IMR-90 (cell line): ENCODE measurements at regions not wholly inside any gene's neighbourhood (a gene's known extent, or its start where the extent isn't known, plus 50 kb on each side); places are given as distances from the start of the nearest gene placed in this dataset.

Source experiments
- ATAC-seq: fragments of 200-7000 bp; cut with Tn5 transposase; 2 replicates; pipeline ENCODE4 v1.9.1; 2020; ENCODE audit warnings: low read depth, mild to moderate bottlenecking, moderate library complexity
- BruUV-seq: library from RNA; stranded (reverse); fragments of 400-500 nt; replicated peaks from 2 replicates; lab custom pipeline; 2021; lab: Mats Ljungman, UMichigan
- CTCF ChIA-PET: fragments of 300-600 bp; formaldehyde crosslinking; extraction: SDS; loops from one replicate; lab custom pipeline; 2021; ENCODE audit warnings: antibody characterized with exemption; lab: Yijun Ruan, JAX
- POLR2A ChIA-PET: fragments of 300-600 bp; sonication (Branson Sonifier 250); formaldehyde crosslinking; loops from one replicate; lab custom pipeline; 2022; ENCODE audit warnings: antibody characterized with exemption; ENCODE audit not compliant: unreplicated experiment; lab: Charles Lee
- DNase-seq: peaks from one replicate; pipeline ENCODE4 v3.0.0; 2013
- H2AFZ ChIP-seq: replicated peaks from 2 replicates; pipeline ENCODE3; 2013; ENCODE audit warnings: low read length, mild to moderate bottlenecking; ENCODE audit not compliant: poor library complexity
- H2AK5ac ChIP-seq: 2 replicates; pipeline ENCODE4 v1.6.1; 2013; ENCODE audit warnings: low read depth, low read length, inconsistent platforms
- H2AK9ac ChIP-seq: replicated peaks from 2 replicates; pipeline ENCODE3; 2013; ENCODE audit warnings: mild to moderate bottlenecking, low read depth, low read length, moderate library complexity; ENCODE audit not compliant: poor library complexity
- H2BK120ac ChIP-seq: 2 replicates; pipeline ENCODE4 v1.6.1; 2013; ENCODE audit warnings: low read depth, low read length, inconsistent platforms
- H2BK15ac ChIP-seq: 3 replicates; pipeline ENCODE4 v1.6.1; 2013; ENCODE audit warnings: low read depth, low read length, inconsistent platforms
- H2BK20ac ChIP-seq: 2 replicates; pipeline ENCODE4 v1.6.1; 2013; ENCODE audit warnings: low read depth, mild to moderate bottlenecking, inconsistent platforms, low read length, moderate library complexity
- H2BK5ac ChIP-seq: 2 replicates; pipeline ENCODE4 v1.6.1; 2013; ENCODE audit warnings: mild to moderate bottlenecking, low read depth, low read length, inconsistent platforms; ENCODE audit not compliant: poor library complexity, severe bottlenecking
- H3K14ac ChIP-seq: replicated peaks from 2 replicates; pipeline ENCODE4 v1.6.1; 2013; ENCODE audit warnings: low read depth, low read length, inconsistent platforms
- H3K18ac ChIP-seq: 2 replicates; pipeline ENCODE4 v1.6.1; 2013; ENCODE audit warnings: low read depth, low read length, control low read depth
- H3K23ac ChIP-seq: 2 replicates; pipeline ENCODE4 v1.6.1; 2013; ENCODE audit warnings: low read depth, low read length, inconsistent platforms
- H3K27ac ChIP-seq: 2 replicates; pipeline ENCODE4 v1.5.1; 2013; ENCODE audit warnings: mild to moderate bottlenecking, control low read depth, low read length; ENCODE audit not compliant: insufficient read depth
- H3K27me3 ChIP-seq: 2 replicates; pipeline ENCODE4 v1.6.1; 2013; ENCODE audit warnings: low read length; ENCODE audit not compliant: control insufficient read depth, insufficient read depth
- H3K36me3 ChIP-seq: 2 replicates; pipeline ENCODE4 v1.6.1; 2013; ENCODE audit warnings: low read length, mixed read lengths; ENCODE audit not compliant: control insufficient read depth, insufficient read depth
- H3K4ac ChIP-seq: 2 replicates; pipeline ENCODE4 v1.6.1; 2013; ENCODE audit warnings: low read depth, low read length, inconsistent platforms
- H3K4me1 ChIP-seq: 2 replicates; pipeline ENCODE4 v1.6.1; 2013; ENCODE audit warnings: low read length, mixed read lengths; ENCODE audit not compliant: control insufficient read depth, insufficient read depth
- H3K4me2 ChIP-seq: 2 replicates; pipeline ENCODE4 v1.6.1; 2013; ENCODE audit warnings: low read depth, mild to moderate bottlenecking, control low read depth, low read length, moderate library complexity
- H3K4me3 ChIP-seq: 2 replicates; pipeline ENCODE4 v1.5.1; 2013; ENCODE audit warnings: low read depth, mild to moderate bottlenecking, control low read depth, low read length, moderate library complexity; ENCODE audit not compliant: insufficient read depth
- H3K56ac ChIP-seq: 2 replicates; pipeline ENCODE4 v1.6.1; 2013; ENCODE audit warnings: low read length, inconsistent platforms; ENCODE audit not compliant: insufficient read depth; ENCODE audit errors: extremely low read depth
- H3K79me1 ChIP-seq, 2 experiments: 2 replicates each; pipeline ENCODE4 v1.6.1; 2013; ENCODE audit warnings: low read length in 2 of 2, inconsistent platforms in 1 of 2, low read depth in 1 of 2
- H3K9ac ChIP-seq: 2 replicates; pipeline ENCODE4 v1.6.1; 2013; ENCODE audit warnings: low read depth, low read length, control low read depth
- H3K9me1 ChIP-seq: 2 replicates; pipeline ENCODE4 v1.6.1; 2013; ENCODE audit warnings: low read length, inconsistent platforms; ENCODE audit not compliant: insufficient read depth
- H3K9me3 ChIP-seq: 2 replicates; pipeline ENCODE4 v1.6.1; 2013; ENCODE audit warnings: low read length; ENCODE audit not compliant: control insufficient read depth, insufficient read depth
- H4K20me1 ChIP-seq: 2 replicates; pipeline ENCODE4 v1.6.1; 2013; ENCODE audit warnings: low read length, inconsistent platforms; ENCODE audit not compliant: insufficient read depth
- H4K5ac ChIP-seq: 2 replicates; pipeline ENCODE4 v1.6.1; 2013; ENCODE audit warnings: mild to moderate bottlenecking, low read depth, low read length, control low read depth
- H4K8ac ChIP-seq, 2 experiments: 2 replicates each; pipeline ENCODE4 v1.6.1; 2013; ENCODE audit warnings: low read depth in 2 of 2, low read length in 2 of 2, control low read depth in 1 of 2, inconsistent platforms in 1 of 2
- H4K91ac ChIP-seq: 2 replicates; pipeline ENCODE4 v1.6.1; 2013; ENCODE audit warnings: low read depth, low read length, inconsistent platforms; ENCODE audit not compliant: insufficient read depth
- BHLHE40 ChIP-seq: fragments of 150-350 bp; IDR thresholded peaks from 2 replicates; pipeline ENCODE4 v1.6.1; 2016; ENCODE audit warnings: mild to moderate bottlenecking, low read depth, low read length
- CEBPB ChIP-seq: IDR thresholded peaks from 2 replicates; pipeline ENCODE4 v1.6.1; 2012; ENCODE audit warnings: low read depth, low read length, improper control_type of control experiment
- CHD1 ChIP-seq: IDR thresholded peaks from 2 replicates; pipeline ENCODE4 v1.6.1; 2012; ENCODE audit warnings: low read depth, low read length, improper control_type of control experiment
- FOS ChIP-seq: fragments of 150-350 bp; IDR thresholded peaks from 2 replicates; pipeline ENCODE4 v1.6.1; 2016; ENCODE audit warnings: low read depth, low read length
- MAFK ChIP-seq: IDR thresholded peaks from 2 replicates; pipeline ENCODE4 v1.6.1; 2012; ENCODE audit warnings: low read depth, low read length, improper control_type of control experiment
- MAZ ChIP-seq: IDR thresholded peaks from 2 replicates; pipeline ENCODE4 v1.6.1; 2012; ENCODE audit warnings: low read depth, mild to moderate bottlenecking, low read length, improper control_type of control experiment, moderate library complexity, borderline replicate concordance
- MXI1 ChIP-seq: IDR thresholded peaks from 2 replicates; pipeline ENCODE4 v1.6.1; 2012; ENCODE audit warnings: low read depth, mild to moderate bottlenecking, low read length, moderate library complexity, borderline replicate concordance
- NFE2L2 ChIP-seq: fragments of 150-350 bp; IDR thresholded peaks from 2 replicates; pipeline ENCODE4 v1.6.1; 2016; ENCODE audit warnings: low read depth, mild to moderate bottlenecking, low read length
- POLR2A ChIP-seq: IDR thresholded peaks from 2 replicates; pipeline ENCODE4 v1.6.1; 2012; ENCODE audit warnings: mild to moderate bottlenecking, low read depth, low read length
- RAD21 ChIP-seq: IDR thresholded peaks from 2 replicates; pipeline ENCODE4 v1.6.1; 2012; ENCODE audit warnings: low read length, improper control_type of control experiment
- RCOR1 ChIP-seq: IDR thresholded peaks from 2 replicates; pipeline ENCODE4 v1.6.1; 2012; ENCODE audit warnings: mild to moderate bottlenecking, low read length, improper control_type of control experiment; ENCODE audit not compliant: insufficient replicate concordance
- SMC3 ChIP-seq: fragments of 150-350 bp; IDR thresholded peaks from 2 replicates; pipeline ENCODE4 v1.6.1; 2016; ENCODE audit warnings: low read depth, mild to moderate bottlenecking, antibody characterized with exemption, low read length, moderate library complexity
- WGBS, 2 experiments: methylation state at CpG; one replicate each; pipeline versions ENCODE4 v1.1.5 to v1.1.7; 2013; ENCODE audit warnings: missing lambda C conversion rate in 2 of 2; ENCODE audit not compliant: insufficient read length in 1 of 2; ENCODE audit errors: extremely low coverage in 2 of 2; 5-methylcytosine and 5-hydroxymethylcytosine counted together
- dilution Hi-C: fragments of 300-500 bp; cut with HindIII; formaldehyde crosslinking; loops from one replicate; pipeline ENCODE4 v1.14.3; 2018; ENCODE audit warnings: low sequenced_read_pairs; ENCODE audit not compliant: unreplicated experiment
- in situ Hi-C: fragments of 300-500 bp; cut with MboI; formaldehyde crosslinking; loops from 3 replicates; pipeline ENCODE4 v1.14.3; 2019; ENCODE audit warnings: low sequenced_read_pairs, inconsistent platforms, mixed read lengths
- intact Hi-C: fragments of 100-400 bp; cut with micrococcal nuclease; formaldehyde crosslinking; loops from 2 replicates; pipeline ENCODE4 v1.10.0; 2022
- TF ChIP-seq, protein P1 (sequence below): fragments of 150-350 bp; IDR thresholded peaks from 2 replicates; pipeline ENCODE4 v1.6.1; 2017; ENCODE audit warnings: mild to moderate bottlenecking, antibody characterized with exemption, low read length, low read depth
- TF ChIP-seq, protein P2 (sequence below): conservative IDR thresholded peaks from 2 replicates; pipeline ENCODE4 v1.5.1; 2012; ENCODE audit warnings: mild to moderate bottlenecking, low read depth, low read length, improper control_type of control experiment

DNA sequence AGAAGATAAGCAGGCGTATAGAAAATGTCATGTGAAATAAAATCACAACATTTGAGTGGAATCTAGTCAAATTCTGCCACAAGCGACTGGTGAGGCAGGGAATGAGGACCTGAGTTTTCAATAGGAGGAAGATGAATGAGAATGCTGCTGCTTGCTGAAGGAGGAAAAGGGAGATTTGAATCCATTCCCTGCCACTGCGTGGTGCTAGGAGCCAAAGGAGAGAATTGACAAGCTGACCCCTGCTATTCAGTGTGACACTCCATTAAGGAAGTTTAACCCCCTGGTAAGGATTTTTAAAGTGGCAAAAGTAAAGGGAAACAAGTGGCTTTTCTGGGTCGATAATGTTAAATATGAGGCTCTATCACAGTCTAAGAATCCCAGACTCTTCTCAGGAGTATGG is 314.0 kb downstream of the NAF1 start:
- no peak overlapping the region for H2BK20ac ChIP-seq
- no peak overlapping the region for H4K5ac ChIP-seq
- H2BK5ac ChIP-seq = no peak overlapping the region
- H3K14ac ChIP-seq = no peak overlapping the region
- no peaks in the 10 kb centered on the region for H3K27me3 ChIP-seq
- H3K9me1 ChIP-seq = no peaks in the 10 kb centered on the region
- H3K56ac ChIP-seq = no peak overlapping the region
- H3K27ac ChIP-seq = no peak overlapping the region
- no peak overlapping the region for H4K8ac ChIP-seq
- in situ Hi-C loops = no loop called here
- dilution Hi-C loops = no loop called here
- no peaks in the 10 kb centered on the region for H3K4me1 ChIP-seq
- TF ChIP-seq, protein P1, sequence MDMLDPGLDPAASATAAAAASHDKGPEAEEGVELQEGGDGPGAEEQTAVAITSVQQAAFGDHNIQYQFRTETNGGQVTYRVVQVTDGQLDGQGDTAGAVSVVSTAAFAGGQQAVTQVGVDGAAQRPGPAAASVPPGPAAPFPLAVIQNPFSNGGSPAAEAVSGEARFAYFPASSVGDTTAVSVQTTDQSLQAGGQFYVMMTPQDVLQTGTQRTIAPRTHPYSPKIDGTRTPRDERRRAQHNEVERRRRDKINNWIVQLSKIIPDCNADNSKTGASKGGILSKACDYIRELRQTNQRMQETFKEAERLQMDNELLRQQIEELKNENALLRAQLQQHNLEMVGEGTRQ = no peak
- no peak for TF ChIP-seq RAD21
- TF ChIP-seq MAZ = no peak
- TF ChIP-seq CEBPB = no peak
- TF ChIP-seq MAFK = no peak
- TF ChIP-seq POLR2A = no peak
- no peak for TF ChIP-seq BHLHE40
- no peak for TF ChIP-seq FOS
- no peak for TF ChIP-seq NFE2L2
- TF ChIP-seq CHD1 = no peak
- TF ChIP-seq RCOR1 = no peak
- TF ChIP-seq SMC3 = no peak
- no peak for TF ChIP-seq MXI1
- TF ChIP-seq, protein P2, sequence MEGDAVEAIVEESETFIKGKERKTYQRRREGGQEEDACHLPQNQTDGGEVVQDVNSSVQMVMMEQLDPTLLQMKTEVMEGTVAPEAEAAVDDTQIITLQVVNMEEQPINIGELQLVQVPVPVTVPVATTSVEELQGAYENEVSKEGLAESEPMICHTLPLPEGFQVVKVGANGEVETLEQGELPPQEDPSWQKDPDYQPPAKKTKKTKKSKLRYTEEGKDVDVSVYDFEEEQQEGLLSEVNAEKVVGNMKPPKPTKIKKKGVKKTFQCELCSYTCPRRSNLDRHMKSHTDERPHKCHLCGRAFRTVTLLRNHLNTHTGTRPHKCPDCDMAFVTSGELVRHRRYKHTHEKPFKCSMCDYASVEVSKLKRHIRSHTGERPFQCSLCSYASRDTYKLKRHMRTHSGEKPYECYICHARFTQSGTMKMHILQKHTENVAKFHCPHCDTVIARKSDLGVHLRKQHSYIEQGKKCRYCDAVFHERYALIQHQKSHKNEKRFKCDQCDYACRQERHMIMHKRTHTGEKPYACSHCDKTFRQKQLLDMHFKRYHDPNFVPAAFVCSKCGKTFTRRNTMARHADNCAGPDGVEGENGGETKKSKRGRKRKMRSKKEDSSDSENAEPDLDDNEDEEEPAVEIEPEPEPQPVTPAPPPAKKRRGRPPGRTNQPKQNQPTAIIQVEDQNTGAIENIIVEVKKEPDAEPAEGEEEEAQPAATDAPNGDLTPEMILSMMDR = no peak
- no peak overlapping the region for H2AK5ac ChIP-seq
- H3K23ac ChIP-seq = no peak overlapping the region
- H4K20me1 ChIP-seq = no peaks in the 10 kb centered on the region
- no peak overlapping the region for H2AFZ ChIP-seq
- ChIA-PET POLR2A (no interaction called here), CTCF (no interaction called here)
- H2BK15ac ChIP-seq = no peak overlapping the region
- H3K36me3 ChIP-seq = no peaks in the 10 kb centered on the region
- no peak overlapping the region for H4K91ac ChIP-seq
- intact Hi-C loops = no loop called here
- no peak overlapping the region for H3K18ac ChIP-seq
- no peak overlapping the region for H3K4me2 ChIP-seq
- no peaks in the 10 kb centered on the region for H3K79me1 ChIP-seq
- no peak overlapping the region for H3K9ac ChIP-seq
- BruUV-seq = no TSS peak
- H2BK120ac ChIP-seq = no peak overlapping the region
- DNase-seq = no peak
- no peak overlapping the region for H3K4ac ChIP-seq
- no peak for ATAC-seq
- 17% methylated on average over 2 of the region's 4 CpGs; no CpG with 5 or more reads in 1 of the 2 experiments for WGBS, 2 experiments
- no peak overlapping the region for H3K4me3 ChIP-seq
- H2AK9ac ChIP-seq = no peak overlapping the region
- peaks cover 8% of the 10 kb centered on the region for H3K9me3 ChIP-seq
